ENCODE measurements at regions not wholly inside any gene's neighbourhood (a gene's known extent, or its start where the extent isn't known, plus 50 kb on each side); places are given as distances from the start of the nearest gene placed in this dataset.
"Not testable (repeated sequence)": the region's sequence is repeated elsewhere in the genome, so short reads cannot be mapped to it uniquely, and the experiment has no call there.

- H3K9me3 Mint-ChIP-seq = peaks cover 4% of the 10 kb centered on the region
- no peak overlapping the region for H3K4me3 Mint-ChIP-seq
- no peaks in the 10 kb centered on the region for H3K36me3 Mint-ChIP-seq (ENCODE audit: low read depth)
- no peaks in the 10 kb centered on the region for H3K4me1 Mint-ChIP-seq
- no peaks in the 10 kb centered on the region for H3K27me3 Mint-ChIP-seq (ENCODE audit: low read depth)
- TF ChIP-seq, protein P1, sequence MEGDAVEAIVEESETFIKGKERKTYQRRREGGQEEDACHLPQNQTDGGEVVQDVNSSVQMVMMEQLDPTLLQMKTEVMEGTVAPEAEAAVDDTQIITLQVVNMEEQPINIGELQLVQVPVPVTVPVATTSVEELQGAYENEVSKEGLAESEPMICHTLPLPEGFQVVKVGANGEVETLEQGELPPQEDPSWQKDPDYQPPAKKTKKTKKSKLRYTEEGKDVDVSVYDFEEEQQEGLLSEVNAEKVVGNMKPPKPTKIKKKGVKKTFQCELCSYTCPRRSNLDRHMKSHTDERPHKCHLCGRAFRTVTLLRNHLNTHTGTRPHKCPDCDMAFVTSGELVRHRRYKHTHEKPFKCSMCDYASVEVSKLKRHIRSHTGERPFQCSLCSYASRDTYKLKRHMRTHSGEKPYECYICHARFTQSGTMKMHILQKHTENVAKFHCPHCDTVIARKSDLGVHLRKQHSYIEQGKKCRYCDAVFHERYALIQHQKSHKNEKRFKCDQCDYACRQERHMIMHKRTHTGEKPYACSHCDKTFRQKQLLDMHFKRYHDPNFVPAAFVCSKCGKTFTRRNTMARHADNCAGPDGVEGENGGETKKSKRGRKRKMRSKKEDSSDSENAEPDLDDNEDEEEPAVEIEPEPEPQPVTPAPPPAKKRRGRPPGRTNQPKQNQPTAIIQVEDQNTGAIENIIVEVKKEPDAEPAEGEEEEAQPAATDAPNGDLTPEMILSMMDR (IDR thresholded peaks at IDR 0.05; ENCODE audit: unreplicated experiment in 3 of 3) = no peak
- no peak overlapping the region for H3K27ac Mint-ChIP-seq
These were observed 368.2 kb downstream of the IL20RB start for GRCh38 chr3:137325934-137326333.

DNA sequence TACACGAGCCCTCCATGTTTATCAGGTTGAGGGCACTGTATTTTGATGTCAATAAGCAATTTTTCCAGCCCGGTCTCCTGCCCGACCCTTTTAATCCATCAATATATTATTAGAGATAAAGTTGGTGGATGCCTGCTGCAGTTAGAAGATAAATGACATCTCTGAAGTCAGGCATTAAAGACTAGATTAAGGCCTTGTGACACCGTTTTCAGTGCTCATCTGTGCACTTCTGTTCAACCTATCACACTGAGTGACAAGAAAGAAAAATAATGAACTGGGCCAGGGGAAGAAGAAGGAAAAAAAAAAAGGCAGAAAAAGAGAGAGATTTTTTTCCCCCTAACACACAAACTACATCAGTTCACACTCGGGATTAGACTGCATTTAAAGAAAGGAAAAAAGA is 371.8 kb downstream of the IL20RB start:
- Mint-ChIP-seq H3K27me3 (ENCODE audit: low read depth) (peaks cover 4% of the 10 kb centered on the region), H3K4me3 (no peak overlapping the region), H3K4me1 (no peaks in the 10 kb centered on the region), H3K27ac (no peak overlapping the region), H3K9me3 (peaks cover 3% of the 10 kb centered on the region), H3K36me3 (ENCODE audit: low read depth) (no peaks in the 10 kb centered on the region)
- TF ChIP-seq, protein P1 (IDR thresholded peaks at IDR 0.05; ENCODE audit: unreplicated experiment in 3 of 3) = no peak

GRCh38 chr3:137330246-137330645 is 372.5 kb downstream of the IL20RB start:
- Mint-ChIP-seq H3K27ac (no peak overlapping the region), H3K27me3 (ENCODE audit: low read depth) (peaks cover 4% of the 10 kb centered on the region), H3K36me3 (ENCODE audit: low read depth) (no peaks in the 10 kb centered on the region), H3K9me3 (peaks cover 2% of the 10 kb centered on the region), H3K4me3 (no peak overlapping the region), H3K4me1 (no peaks in the 10 kb centered on the region)
- TF ChIP-seq, protein P1 (IDR thresholded peaks at IDR 0.05; ENCODE audit: unreplicated experiment in 3 of 3) = no peak

- Mint-ChIP-seq H3K9me3 (peaks cover 2% of the 10 kb centered on the region), H3K4me3 (no peak overlapping the region), H3K27me3 (ENCODE audit: low read depth) (peaks cover 4% of the 10 kb centered on the region), H3K36me3 (ENCODE audit: low read depth) (no peaks in the 10 kb centered on the region), H3K27ac (no peak overlapping the region), H3K4me1 (no peaks in the 10 kb centered on the region)
- TF ChIP-seq, protein P1 (IDR thresholded peaks at IDR 0.05; ENCODE audit: unreplicated experiment in 3 of 3) = no peak
These were observed 374.5 kb downstream of the IL20RB start for GRCh38 chr3:137332297-137332696.

DNA sequence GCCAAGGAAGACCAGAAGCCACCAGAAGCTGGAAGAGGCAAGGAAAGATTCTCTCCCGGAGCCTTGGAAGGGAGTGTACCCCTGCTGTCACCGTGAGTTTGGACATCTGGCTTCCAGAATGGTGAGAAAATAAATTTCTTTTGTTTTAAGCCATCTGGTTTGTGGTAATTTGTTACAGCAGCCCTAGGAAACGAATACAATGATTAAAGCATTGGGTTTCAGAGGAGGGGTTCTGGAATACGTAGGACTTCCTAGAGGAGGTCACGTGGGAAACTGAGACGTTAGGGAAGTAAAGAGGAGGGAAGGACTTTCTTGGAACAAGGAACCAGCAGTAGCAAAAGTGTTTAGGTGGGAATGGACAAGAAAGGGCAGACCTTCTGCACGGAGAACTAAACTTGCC is 377.7 kb downstream of the IL20RB start:
- no peaks in the 10 kb centered on the region for H3K4me1 Mint-ChIP-seq
- H3K9me3 Mint-ChIP-seq = peaks cover 18% of the 10 kb centered on the region
- peaks cover 4% of the 10 kb centered on the region for H3K27me3 Mint-ChIP-seq (ENCODE audit: low read depth)
- TF ChIP-seq, protein P1 (IDR thresholded peaks at IDR 0.05; ENCODE audit: unreplicated experiment in 3 of 3) = no peak
- H3K27ac Mint-ChIP-seq = no peak overlapping the region
- H3K4me3 Mint-ChIP-seq = no peak overlapping the region
- H3K36me3 Mint-ChIP-seq (ENCODE audit: low read depth) = peaks cover 4% of the 10 kb centered on the region

DNA sequence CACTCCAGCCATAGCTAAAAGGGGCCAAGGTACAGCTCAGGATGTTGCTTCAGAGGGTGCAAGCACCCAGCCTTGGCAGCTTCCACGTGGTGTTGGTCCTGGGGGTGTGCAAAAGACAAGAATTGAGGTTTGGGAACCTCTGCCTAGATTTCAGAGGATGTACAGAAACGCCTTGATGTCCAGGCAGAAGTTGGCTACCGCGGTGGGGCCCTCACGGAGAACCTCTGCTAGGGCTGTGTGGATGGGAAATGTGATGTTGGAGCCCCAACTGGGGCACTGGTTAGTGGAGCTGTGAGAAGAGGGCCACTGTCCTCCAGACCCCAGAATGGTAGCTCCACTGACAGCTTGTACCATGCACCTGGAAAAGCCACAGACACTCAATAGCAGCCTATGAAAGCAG is 380.6 kb downstream of the IL20RB start:
- H3K4me3 Mint-ChIP-seq; H3K4me1 Mint-ChIP-seq; H3K27me3 Mint-ChIP-seq (ENCODE audit: low read depth); H3K27ac Mint-ChIP-seq; H3K36me3 Mint-ChIP-seq (ENCODE audit: low read depth): not testable (repeated sequence)
- peaks cover 18% of the 10 kb centered on the region for H3K9me3 Mint-ChIP-seq
